IMR-90 (cell line): ENCODE measurements at regions not wholly inside any gene's neighbourhood (a gene's known extent, or its start where the extent isn't known, plus 50 kb on each side); places are given as distances from the start of the nearest gene placed in this dataset.

Experiments
- ATAC-seq: fragments of 200-7000 bp; cut with Tn5 transposase; 2 replicates; pipeline ENCODE4 v1.9.1; 2020; ENCODE audit warnings: low read depth, mild to moderate bottlenecking, moderate library complexity
- BruUV-seq: library from RNA; stranded (reverse); fragments of 400-500 nt; replicated peaks from 2 replicates; lab custom pipeline; 2021; lab: Mats Ljungman, UMichigan
- CTCF ChIA-PET: fragments of 300-600 bp; formaldehyde crosslinking; extraction: SDS; loops from one replicate; lab custom pipeline; 2021; ENCODE audit warnings: antibody characterized with exemption; lab: Yijun Ruan, JAX
- POLR2A ChIA-PET: fragments of 300-600 bp; sonication (Branson Sonifier 250); formaldehyde crosslinking; loops from one replicate; lab custom pipeline; 2022; ENCODE audit warnings: antibody characterized with exemption; ENCODE audit not compliant: unreplicated experiment; lab: Charles Lee
- DNase-seq: peaks from one replicate; pipeline ENCODE4 v3.0.0; 2013
- H2AFZ ChIP-seq: replicated peaks from 2 replicates; pipeline ENCODE3; 2013; ENCODE audit warnings: low read length, mild to moderate bottlenecking; ENCODE audit not compliant: poor library complexity
- H2AK5ac ChIP-seq: 2 replicates; pipeline ENCODE4 v1.6.1; 2013; ENCODE audit warnings: low read depth, low read length, inconsistent platforms
- H2AK9ac ChIP-seq: replicated peaks from 2 replicates; pipeline ENCODE3; 2013; ENCODE audit warnings: mild to moderate bottlenecking, low read depth, low read length, moderate library complexity; ENCODE audit not compliant: poor library complexity
- H2BK120ac ChIP-seq: 2 replicates; pipeline ENCODE4 v1.6.1; 2013; ENCODE audit warnings: low read depth, low read length, inconsistent platforms
- H2BK15ac ChIP-seq: 3 replicates; pipeline ENCODE4 v1.6.1; 2013; ENCODE audit warnings: low read depth, low read length, inconsistent platforms
- H2BK20ac ChIP-seq: 2 replicates; pipeline ENCODE4 v1.6.1; 2013; ENCODE audit warnings: low read depth, mild to moderate bottlenecking, inconsistent platforms, low read length, moderate library complexity
- H2BK5ac ChIP-seq: 2 replicates; pipeline ENCODE4 v1.6.1; 2013; ENCODE audit warnings: mild to moderate bottlenecking, low read depth, low read length, inconsistent platforms; ENCODE audit not compliant: poor library complexity, severe bottlenecking
- H3K14ac ChIP-seq: replicated peaks from 2 replicates; pipeline ENCODE4 v1.6.1; 2013; ENCODE audit warnings: low read depth, low read length, inconsistent platforms
- H3K18ac ChIP-seq: 2 replicates; pipeline ENCODE4 v1.6.1; 2013; ENCODE audit warnings: low read depth, low read length, control low read depth
- H3K23ac ChIP-seq: 2 replicates; pipeline ENCODE4 v1.6.1; 2013; ENCODE audit warnings: low read depth, low read length, inconsistent platforms
- H3K27ac ChIP-seq: 2 replicates; pipeline ENCODE4 v1.5.1; 2013; ENCODE audit warnings: mild to moderate bottlenecking, control low read depth, low read length; ENCODE audit not compliant: insufficient read depth
- H3K27me3 ChIP-seq: 2 replicates; pipeline ENCODE4 v1.6.1; 2013; ENCODE audit warnings: low read length; ENCODE audit not compliant: control insufficient read depth, insufficient read depth
- H3K36me3 ChIP-seq: 2 replicates; pipeline ENCODE4 v1.6.1; 2013; ENCODE audit warnings: low read length, mixed read lengths; ENCODE audit not compliant: control insufficient read depth, insufficient read depth
- H3K4ac ChIP-seq: 2 replicates; pipeline ENCODE4 v1.6.1; 2013; ENCODE audit warnings: low read depth, low read length, inconsistent platforms
- H3K4me1 ChIP-seq: 2 replicates; pipeline ENCODE4 v1.6.1; 2013; ENCODE audit warnings: low read length, mixed read lengths; ENCODE audit not compliant: control insufficient read depth, insufficient read depth
- H3K4me2 ChIP-seq: 2 replicates; pipeline ENCODE4 v1.6.1; 2013; ENCODE audit warnings: low read depth, mild to moderate bottlenecking, control low read depth, low read length, moderate library complexity
- H3K4me3 ChIP-seq: 2 replicates; pipeline ENCODE4 v1.5.1; 2013; ENCODE audit warnings: low read depth, mild to moderate bottlenecking, control low read depth, low read length, moderate library complexity; ENCODE audit not compliant: insufficient read depth
- H3K56ac ChIP-seq: 2 replicates; pipeline ENCODE4 v1.6.1; 2013; ENCODE audit warnings: low read length, inconsistent platforms; ENCODE audit not compliant: insufficient read depth; ENCODE audit errors: extremely low read depth
- H3K79me1 ChIP-seq, 2 experiments: 2 replicates each; pipeline ENCODE4 v1.6.1; 2013; ENCODE audit warnings: low read length in 2 of 2, inconsistent platforms in 1 of 2, low read depth in 1 of 2
- H3K9ac ChIP-seq: 2 replicates; pipeline ENCODE4 v1.6.1; 2013; ENCODE audit warnings: low read depth, low read length, control low read depth
- H3K9me1 ChIP-seq: 2 replicates; pipeline ENCODE4 v1.6.1; 2013; ENCODE audit warnings: low read length, inconsistent platforms; ENCODE audit not compliant: insufficient read depth
- H3K9me3 ChIP-seq: 2 replicates; pipeline ENCODE4 v1.6.1; 2013; ENCODE audit warnings: low read length; ENCODE audit not compliant: control insufficient read depth, insufficient read depth
- H4K20me1 ChIP-seq: 2 replicates; pipeline ENCODE4 v1.6.1; 2013; ENCODE audit warnings: low read length, inconsistent platforms; ENCODE audit not compliant: insufficient read depth
- H4K5ac ChIP-seq: 2 replicates; pipeline ENCODE4 v1.6.1; 2013; ENCODE audit warnings: mild to moderate bottlenecking, low read depth, low read length, control low read depth
- H4K8ac ChIP-seq, 2 experiments: 2 replicates each; pipeline ENCODE4 v1.6.1; 2013; ENCODE audit warnings: low read depth in 2 of 2, low read length in 2 of 2, control low read depth in 1 of 2, inconsistent platforms in 1 of 2
- H4K91ac ChIP-seq: 2 replicates; pipeline ENCODE4 v1.6.1; 2013; ENCODE audit warnings: low read depth, low read length, inconsistent platforms; ENCODE audit not compliant: insufficient read depth
- BHLHE40 ChIP-seq: fragments of 150-350 bp; IDR thresholded peaks from 2 replicates; pipeline ENCODE4 v1.6.1; 2016; ENCODE audit warnings: mild to moderate bottlenecking, low read depth, low read length
- CEBPB ChIP-seq: IDR thresholded peaks from 2 replicates; pipeline ENCODE4 v1.6.1; 2012; ENCODE audit warnings: low read depth, low read length, improper control_type of control experiment
- CHD1 ChIP-seq: IDR thresholded peaks from 2 replicates; pipeline ENCODE4 v1.6.1; 2012; ENCODE audit warnings: low read depth, low read length, improper control_type of control experiment
- CTCF ChIP-seq: conservative IDR thresholded peaks from 2 replicates; pipeline ENCODE4 v1.5.1; 2012; ENCODE audit warnings: mild to moderate bottlenecking, low read depth, low read length, improper control_type of control experiment
- ELK1 ChIP-seq: fragments of 150-350 bp; IDR thresholded peaks from 2 replicates; pipeline ENCODE4 v1.6.1; 2016; ENCODE audit warnings: low read depth, mild to moderate bottlenecking, low read length, moderate library complexity, borderline replicate concordance
- FOS ChIP-seq: fragments of 150-350 bp; IDR thresholded peaks from 2 replicates; pipeline ENCODE4 v1.6.1; 2016; ENCODE audit warnings: low read depth, low read length
- MAFK ChIP-seq: IDR thresholded peaks from 2 replicates; pipeline ENCODE4 v1.6.1; 2012; ENCODE audit warnings: low read depth, low read length, improper control_type of control experiment
- MAZ ChIP-seq: IDR thresholded peaks from 2 replicates; pipeline ENCODE4 v1.6.1; 2012; ENCODE audit warnings: low read depth, mild to moderate bottlenecking, low read length, improper control_type of control experiment, moderate library complexity, borderline replicate concordance
- MXI1 ChIP-seq: IDR thresholded peaks from 2 replicates; pipeline ENCODE4 v1.6.1; 2012; ENCODE audit warnings: low read depth, mild to moderate bottlenecking, low read length, moderate library complexity, borderline replicate concordance
- NFE2L2 ChIP-seq: fragments of 150-350 bp; IDR thresholded peaks from 2 replicates; pipeline ENCODE4 v1.6.1; 2016; ENCODE audit warnings: low read depth, mild to moderate bottlenecking, low read length
- POLR2A ChIP-seq: IDR thresholded peaks from 2 replicates; pipeline ENCODE4 v1.6.1; 2012; ENCODE audit warnings: mild to moderate bottlenecking, low read depth, low read length
- RAD21 ChIP-seq: IDR thresholded peaks from 2 replicates; pipeline ENCODE4 v1.6.1; 2012; ENCODE audit warnings: low read length, improper control_type of control experiment
- RCOR1 ChIP-seq: IDR thresholded peaks from 2 replicates; pipeline ENCODE4 v1.6.1; 2012; ENCODE audit warnings: mild to moderate bottlenecking, low read length, improper control_type of control experiment; ENCODE audit not compliant: insufficient replicate concordance
- RFX5 ChIP-seq: IDR thresholded peaks from 2 replicates; pipeline ENCODE4 v1.8.0; 2012; ENCODE audit warnings: low read depth, mild to moderate bottlenecking, low read length, moderate library complexity
- SMC3 ChIP-seq: fragments of 150-350 bp; IDR thresholded peaks from 2 replicates; pipeline ENCODE4 v1.6.1; 2016; ENCODE audit warnings: low read depth, mild to moderate bottlenecking, antibody characterized with exemption, low read length, moderate library complexity
- USF2 ChIP-seq: fragments of 150-350 bp; IDR thresholded peaks from 2 replicates; pipeline ENCODE4 v1.6.1; 2017; ENCODE audit warnings: mild to moderate bottlenecking, antibody characterized with exemption, low read length, low read depth
- WGBS, 2 experiments: methylation state at CpG; one replicate each; pipeline versions ENCODE4 v1.1.5 to v1.1.7; 2013; ENCODE audit warnings: missing lambda C conversion rate in 2 of 2; ENCODE audit not compliant: insufficient read length in 1 of 2; ENCODE audit errors: extremely low coverage in 2 of 2; 5-methylcytosine and 5-hydroxymethylcytosine counted together
- dilution Hi-C: fragments of 300-500 bp; cut with HindIII; formaldehyde crosslinking; loops from one replicate; pipeline ENCODE4 v1.14.3; 2018; ENCODE audit warnings: low sequenced_read_pairs; ENCODE audit not compliant: unreplicated experiment
- in situ Hi-C: fragments of 300-500 bp; cut with MboI; formaldehyde crosslinking; loops from 3 replicates; pipeline ENCODE4 v1.14.3; 2019; ENCODE audit warnings: low sequenced_read_pairs, inconsistent platforms, mixed read lengths
- intact Hi-C: fragments of 100-400 bp; cut with micrococcal nuclease; formaldehyde crosslinking; loops from 2 replicates; pipeline ENCODE4 v1.10.0; 2022

GRCh38 chr1:198003468-198003867, 86.3 kb downstream of the LHX9 start:
- WGBS, 2 experiments: no CpG with 5 or more reads among the region's 2 CpGs
- H2BK20ac ChIP-seq: no peak overlapping the region
- H3K36me3 ChIP-seq: no peaks in the 10 kb centered on the region
- H2BK120ac ChIP-seq: no peak overlapping the region
- no peak overlapping the region for H4K8ac ChIP-seq
- no peak overlapping the region for H3K27ac ChIP-seq
- H4K20me1 ChIP-seq: no peaks in the 10 kb centered on the region
- no peak overlapping the region for H2BK15ac ChIP-seq
- no peaks in the 10 kb centered on the region for H3K79me1 ChIP-seq
- H2AFZ ChIP-seq: no peak overlapping the region
- H3K9me3 ChIP-seq: no peaks in the 10 kb centered on the region
- H2BK5ac ChIP-seq: no peak overlapping the region
- H3K27me3 ChIP-seq: no peaks in the 10 kb centered on the region
- no peak overlapping the region for H2AK9ac ChIP-seq
- no peak overlapping the region for H4K5ac ChIP-seq
- ATAC-seq (no peak), DNase-seq (no peak)
- no peak overlapping the region for H4K91ac ChIP-seq
- no peak overlapping the region for H3K4ac ChIP-seq
- H3K4me3 ChIP-seq: no peak overlapping the region
- H3K4me2 ChIP-seq: no peak overlapping the region
- ChIA-PET POLR2A (no interaction called here), CTCF (no interaction called here)
- H2AK5ac ChIP-seq: no peak overlapping the region
- H3K9ac ChIP-seq: no peak overlapping the region
- H3K23ac ChIP-seq: no peak overlapping the region
- no peaks in the 10 kb centered on the region for H3K9me1 ChIP-seq
- H3K18ac ChIP-seq: no peak overlapping the region
- TF ChIP-seq MAZ (no peak), CEBPB (no peak), RCOR1 (no peak), RFX5 (no peak), POLR2A (no peak), MAFK (no peak), RAD21 (no peak), CTCF (no peak), MXI1 (no peak), USF2 (no peak), CHD1 (no peak), BHLHE40 (no peak), NFE2L2 (no peak), FOS (no peak), SMC3 (no peak), ELK1 (no peak)
- no peak overlapping the region for H3K14ac ChIP-seq
- no peak overlapping the region for H3K56ac ChIP-seq
- H3K4me1 ChIP-seq: no peaks in the 10 kb centered on the region
- BruUV-seq: no TSS peak
- intact Hi-C loops: no loop called here
- in situ Hi-C loops: no loop called here
- dilution Hi-C loops: no loop called here
